Lower leg skin (tissue), 4 donors: ENCODE measurements at regions not wholly inside any gene's neighbourhood (a gene's known extent, or its start where the extent isn't known, plus 50 kb on each side); places are given as distances from the start of the nearest gene placed in this dataset.
"Not testable (repeated sequence)": the region's sequence is repeated elsewhere in the genome, so short reads cannot be mapped to it uniquely, and the experiment has no call there.

ENCODE experiments used
- DNase-seq, 2 donors: peaks; one replicate each; pipeline ENCODE4 v3.0.0-alpha.2; 2019; ENCODE audit warnings: low spot score in 2 of 2
- H3K4me3 ChIP-seq: fragments of 200-600 bp; sonication (generic); 2 replicates; pipeline ENCODE4 v1.5.1; 2017; ENCODE audit warnings: mild to moderate bottlenecking, low read depth; ENCODE audit not compliant: poor library complexity, severe bottlenecking
- POLR2A ChIP-seq, 2 donors: fragments of 450-650 bp; IDR thresholded peaks; one replicate each; pipeline ENCODE4 v1.6.1; 2016 to 2017; ENCODE audit warnings: antibody characterized with exemption in 2 of 2, mild to moderate bottlenecking in 1 of 2, moderate library complexity in 1 of 2
- WGBS, 2 donors: methylation state at CpG; one replicate each; pipeline ENCODE4 v1.1.5; 2018; 5-methylcytosine and 5-hydroxymethylcytosine counted together
- intact Hi-C: fragments of 100-400 bp; cut with DNase I; formaldehyde crosslinking; loops from one replicate; pipeline ENCODE4 v1.15.0; 2023; ENCODE audit warnings: low total_unique reads
- TF ChIP-seq, protein P1 (sequence below), 3 donors: fragments of 450-650 bp; IDR thresholded peaks; one replicate each; pipeline ENCODE4 v1.5.1; 2016; ENCODE audit warnings: antibody characterized with exemption in 3 of 3, mild to moderate bottlenecking in 3 of 3, moderate library complexity in 2 of 3

DNA sequence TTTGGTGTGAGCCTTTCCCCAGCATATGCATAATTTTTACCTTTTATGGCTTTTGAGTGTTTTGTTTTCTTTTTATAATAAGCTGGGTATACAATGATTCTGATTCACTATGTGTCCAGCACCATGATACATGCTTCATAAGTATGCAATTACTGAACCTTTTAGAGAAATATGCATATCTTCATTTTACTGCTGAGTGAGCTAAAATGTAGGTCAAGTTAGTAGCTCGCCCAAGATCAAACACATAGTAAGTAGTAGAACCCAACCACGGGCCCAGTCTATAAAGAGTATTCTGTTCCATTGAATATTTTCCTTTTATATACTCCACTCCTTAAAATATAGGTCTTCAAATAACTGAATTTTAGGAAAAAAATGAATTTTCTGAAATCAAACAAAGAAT, 362.4 kb upstream of the HTR2C start:
- WGBS, 2 donors = 81 to 96% methylated on average over 2 of the region's 2 CpGs
- H3K4me3 ChIP-seq = no peak overlapping the region
- no peak for DNase-seq
- intact Hi-C loops = no loop called here
- TF ChIP-seq, protein P1, sequence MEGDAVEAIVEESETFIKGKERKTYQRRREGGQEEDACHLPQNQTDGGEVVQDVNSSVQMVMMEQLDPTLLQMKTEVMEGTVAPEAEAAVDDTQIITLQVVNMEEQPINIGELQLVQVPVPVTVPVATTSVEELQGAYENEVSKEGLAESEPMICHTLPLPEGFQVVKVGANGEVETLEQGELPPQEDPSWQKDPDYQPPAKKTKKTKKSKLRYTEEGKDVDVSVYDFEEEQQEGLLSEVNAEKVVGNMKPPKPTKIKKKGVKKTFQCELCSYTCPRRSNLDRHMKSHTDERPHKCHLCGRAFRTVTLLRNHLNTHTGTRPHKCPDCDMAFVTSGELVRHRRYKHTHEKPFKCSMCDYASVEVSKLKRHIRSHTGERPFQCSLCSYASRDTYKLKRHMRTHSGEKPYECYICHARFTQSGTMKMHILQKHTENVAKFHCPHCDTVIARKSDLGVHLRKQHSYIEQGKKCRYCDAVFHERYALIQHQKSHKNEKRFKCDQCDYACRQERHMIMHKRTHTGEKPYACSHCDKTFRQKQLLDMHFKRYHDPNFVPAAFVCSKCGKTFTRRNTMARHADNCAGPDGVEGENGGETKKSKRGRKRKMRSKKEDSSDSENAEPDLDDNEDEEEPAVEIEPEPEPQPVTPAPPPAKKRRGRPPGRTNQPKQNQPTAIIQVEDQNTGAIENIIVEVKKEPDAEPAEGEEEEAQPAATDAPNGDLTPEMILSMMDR (IDR thresholded peaks at IDR 0.05) = no peak
- no peak for TF ChIP-seq POLR2A (IDR thresholded peaks at IDR 0.05)

DNA sequence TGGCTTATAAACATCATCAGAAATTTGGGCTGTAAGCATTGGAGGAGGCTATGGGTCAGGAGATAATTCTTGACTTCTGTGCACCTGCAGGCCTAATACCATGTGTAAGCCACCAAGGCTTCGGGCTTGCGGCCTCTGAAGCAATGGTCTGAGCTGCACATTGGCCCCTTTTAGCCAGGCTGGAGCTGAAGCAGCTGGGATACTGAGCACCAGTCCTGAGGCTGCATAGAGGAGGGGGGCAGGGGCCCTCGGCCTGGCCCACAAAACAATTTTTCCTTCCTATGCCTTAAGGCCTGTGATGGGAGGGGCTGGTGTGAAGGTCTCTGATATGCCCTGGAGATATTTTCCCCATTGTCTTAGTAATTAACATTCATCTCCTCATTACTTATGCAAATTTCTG, 373.0 kb upstream of the HTR2C start:
- peak in 1 of 2 donors; percentile 66 for DNase-seq
- 40 to 87% methylated on average over 1 to 3 of the region's 3 CpGs for WGBS, 2 donors
- TF ChIP-seq, protein P1 (IDR thresholded peaks at IDR 0.05) = no peak
- TF ChIP-seq POLR2A (IDR thresholded peaks at IDR 0.05) = no peak
- intact Hi-C loops = no loop called here
- no peak overlapping the region for H3K4me3 ChIP-seq

DNA sequence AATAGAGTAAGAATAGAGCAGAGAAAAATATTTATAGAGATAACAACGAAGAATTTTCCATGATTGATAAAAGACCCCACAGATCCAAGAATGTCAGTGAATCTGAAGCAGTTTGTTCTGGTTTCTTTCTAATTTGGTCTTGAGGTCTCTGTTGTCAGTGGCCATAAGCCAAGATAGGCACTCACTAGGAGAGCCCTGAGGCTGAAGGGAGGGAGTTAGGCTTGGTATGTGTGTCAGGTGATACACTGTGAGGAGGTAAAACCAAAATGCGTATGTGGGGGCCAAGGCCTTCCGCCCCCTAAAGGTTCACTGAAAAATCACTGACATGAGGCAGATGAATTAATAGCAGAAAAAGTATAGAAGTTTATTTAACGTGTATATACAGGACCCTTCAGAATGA, 382.3 kb upstream of the HTR2C start:
- no peak for DNase-seq
- H3K4me3 ChIP-seq = no peak overlapping the region
- intact Hi-C loops = no loop called here
- WGBS, 2 donors = 74 to 91% methylated on average over 4 of the region's 4 CpGs
- TF ChIP-seq, protein P1 (IDR thresholded peaks at IDR 0.05) = no peak
- no peak for TF ChIP-seq POLR2A (IDR thresholded peaks at IDR 0.05)

DNA sequence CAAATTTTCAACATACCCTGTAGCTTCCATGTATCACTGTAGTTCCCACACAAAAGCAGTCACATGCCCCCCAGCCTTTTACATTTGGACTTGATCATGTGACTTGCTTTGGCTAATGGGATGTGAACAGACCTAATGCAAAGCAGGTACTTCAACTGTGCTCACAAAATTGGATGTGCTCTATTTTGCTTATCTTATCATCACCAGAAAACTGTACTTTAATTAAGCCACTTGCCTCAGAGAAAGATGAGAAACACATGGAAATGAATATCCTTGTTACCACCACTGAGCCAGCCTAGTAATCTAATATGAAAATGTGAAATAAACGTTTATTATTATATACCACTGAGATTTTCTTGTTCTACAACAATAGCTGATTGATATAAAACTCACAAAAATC, 402.7 kb upstream of the HTR2C start:
- no peak for TF ChIP-seq POLR2A (IDR thresholded peaks at IDR 0.05)
- 59 to 75% methylated on average over 1 of the region's 1 CpG for WGBS, 2 donors
- DNase-seq = no peak
- H3K4me3 ChIP-seq = no peak overlapping the region
- intact Hi-C loops = no loop called here

DNA sequence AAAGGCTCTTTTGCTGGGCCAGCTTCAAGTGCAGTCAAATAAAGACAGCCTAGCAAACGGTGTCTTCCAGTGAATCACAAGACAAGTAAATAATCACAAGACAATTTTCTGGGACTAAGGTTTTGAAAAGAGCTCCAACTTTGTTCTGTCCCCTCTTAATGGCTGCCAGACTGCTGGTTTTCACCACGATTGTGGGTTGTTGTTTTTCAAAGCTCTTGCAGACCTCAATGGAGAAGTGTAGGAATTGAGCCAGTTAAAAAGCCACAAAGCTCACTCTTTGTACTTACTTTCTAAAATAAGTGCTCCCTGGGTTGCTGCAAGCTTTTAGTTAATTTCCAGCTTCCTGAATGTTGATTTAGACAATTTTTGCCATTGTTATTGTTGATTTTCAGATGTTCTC, 405.8 kb upstream of the HTR2C start:
- no peak for DNase-seq
- no peak for TF ChIP-seq POLR2A (IDR thresholded peaks at IDR 0.05)
- intact Hi-C loops = no loop called here

DNA sequence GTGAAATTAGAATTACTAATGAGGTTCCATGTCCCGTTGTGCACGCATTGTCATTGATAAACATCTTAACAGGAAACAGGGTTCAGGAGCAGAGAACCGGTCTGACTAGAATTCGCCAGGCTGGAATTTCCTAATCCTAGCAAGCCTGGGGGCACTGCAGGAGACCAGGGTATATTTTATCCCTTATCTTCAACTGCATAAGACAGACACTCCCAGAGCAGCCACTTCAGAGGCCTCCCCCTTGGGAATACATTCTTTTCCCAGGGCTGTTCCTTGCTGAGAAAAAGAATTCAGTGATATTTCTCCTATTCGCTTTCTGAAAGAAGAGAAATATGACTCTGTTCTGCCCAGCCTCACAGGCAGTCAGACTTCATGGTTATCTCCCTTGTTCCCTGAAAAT, 416.6 kb upstream of the HTR2C start:
- intact Hi-C loops, H3K4me3 ChIP-seq, DNase-seq: not testable (repeated sequence)
- 50 to 56% methylated on average over 5 of the region's 5 CpGs for WGBS, 2 donors

More for the DNA sequence above, 405.8 kb upstream of the HTR2C start:
- H3K4me3 ChIP-seq = no peak overlapping the region
- WGBS, 2 donors = 25 to 28% methylated on average over 2 of the region's 2 CpGs

DNA sequence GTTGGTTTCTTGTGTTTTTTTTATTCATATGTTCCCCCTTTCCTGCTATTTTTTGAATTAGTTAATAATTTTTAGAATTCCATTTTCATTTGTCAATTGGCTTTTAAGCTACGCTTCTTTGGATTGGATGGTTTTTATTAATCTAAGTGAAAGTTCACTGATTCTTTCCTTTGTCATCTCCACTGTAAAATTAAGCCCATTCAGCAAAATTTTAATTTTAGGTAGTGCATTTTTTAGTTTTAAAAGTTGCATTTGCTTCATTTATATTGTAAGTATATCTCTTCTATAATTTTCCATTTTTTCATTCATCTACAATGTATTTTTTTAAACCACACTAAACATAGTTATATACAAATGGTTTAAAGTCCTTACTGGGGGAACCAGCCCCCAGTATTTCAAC, 417.3 kb upstream of the HTR2C start:
- TF ChIP-seq, protein P1 (IDR thresholded peaks at IDR 0.05) = no peak
- no peak for TF ChIP-seq POLR2A (IDR thresholded peaks at IDR 0.05)
- no peak overlapping the region for H3K4me3 ChIP-seq

More for the DNA sequence above, 417.3 kb upstream of the HTR2C start:
- intact Hi-C loops = no loop called here
- 89 to 93% methylated on average over 1 of the region's 1 CpG for WGBS, 2 donors
- no peak for DNase-seq
